Sigmoid colon (tissue), 4 donors: ENCODE measurements at regions not wholly inside any gene's neighbourhood (a gene's known extent, or its start where the extent isn't known, plus 50 kb on each side); places are given as distances from the start of the nearest gene placed in this dataset.

Experiments used
- EP300 ChIP-seq, 4 donors: sonication (generic); formaldehyde crosslinking; IDR thresholded peaks; one replicate each; pipeline ENCODE4 v1.6.1; 2017; ENCODE audit warnings: antibody characterized with exemption in 4 of 4
- POLR2AphosphoS5 ChIP-seq, 4 donors: sonication (generic); formaldehyde crosslinking; IDR thresholded peaks; one replicate each; pipeline ENCODE4 v1.6.1; 2017; ENCODE audit warnings: antibody characterized with exemption in 4 of 4
- TF ChIP-seq, protein P1 (sequence below), 4 experiments: fragments of 450-650 bp in 3 of 4; fragments of 200-600 bp in 1 of 4; IDR thresholded peaks; one replicate each; pipeline ENCODE4 v1.5.1; 2016 to 2019; ENCODE audit warnings: antibody characterized with exemption in 4 of 4, mild to moderate bottlenecking in 3 of 4, moderate library complexity in 2 of 4

DNA sequence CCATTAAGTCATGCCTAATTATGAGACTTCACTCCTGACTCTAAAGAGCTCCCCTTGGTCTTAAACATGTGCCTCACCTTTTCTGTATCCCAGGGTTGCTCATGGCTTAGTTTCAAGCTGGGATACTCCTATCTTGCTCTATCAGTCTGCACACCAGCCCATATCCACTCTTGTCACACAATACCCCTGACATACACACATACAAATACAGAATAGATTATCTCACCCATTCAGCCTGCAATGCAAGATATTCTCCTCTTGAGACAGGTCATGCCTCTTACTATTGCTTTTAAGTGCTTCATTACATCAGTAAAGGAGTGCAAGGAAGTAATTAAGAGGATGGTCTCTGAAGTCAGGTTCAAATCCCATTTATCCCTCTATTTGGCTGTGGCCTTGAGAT lies 587.3 kb downstream of the IGSF11 start:
- TF ChIP-seq, protein P1, sequence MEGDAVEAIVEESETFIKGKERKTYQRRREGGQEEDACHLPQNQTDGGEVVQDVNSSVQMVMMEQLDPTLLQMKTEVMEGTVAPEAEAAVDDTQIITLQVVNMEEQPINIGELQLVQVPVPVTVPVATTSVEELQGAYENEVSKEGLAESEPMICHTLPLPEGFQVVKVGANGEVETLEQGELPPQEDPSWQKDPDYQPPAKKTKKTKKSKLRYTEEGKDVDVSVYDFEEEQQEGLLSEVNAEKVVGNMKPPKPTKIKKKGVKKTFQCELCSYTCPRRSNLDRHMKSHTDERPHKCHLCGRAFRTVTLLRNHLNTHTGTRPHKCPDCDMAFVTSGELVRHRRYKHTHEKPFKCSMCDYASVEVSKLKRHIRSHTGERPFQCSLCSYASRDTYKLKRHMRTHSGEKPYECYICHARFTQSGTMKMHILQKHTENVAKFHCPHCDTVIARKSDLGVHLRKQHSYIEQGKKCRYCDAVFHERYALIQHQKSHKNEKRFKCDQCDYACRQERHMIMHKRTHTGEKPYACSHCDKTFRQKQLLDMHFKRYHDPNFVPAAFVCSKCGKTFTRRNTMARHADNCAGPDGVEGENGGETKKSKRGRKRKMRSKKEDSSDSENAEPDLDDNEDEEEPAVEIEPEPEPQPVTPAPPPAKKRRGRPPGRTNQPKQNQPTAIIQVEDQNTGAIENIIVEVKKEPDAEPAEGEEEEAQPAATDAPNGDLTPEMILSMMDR (IDR thresholded peaks at IDR 0.05) = no peak
- TF ChIP-seq EP300 (IDR thresholded peaks at IDR 0.05) (no peak), POLR2AphosphoS5 (IDR thresholded peaks at IDR 0.05) (no peak)
